Coronary artery (tissue), 2 donors: ENCODE measurements at regions not wholly inside any gene's neighbourhood (a gene's known extent, or its start where the extent isn't known, plus 50 kb on each side); places are given as distances from the start of the nearest gene placed in this dataset.

Experiments
- DNase-seq: peaks from one replicate; pipeline ENCODE4 v3.0.0-alpha.2; 2017; ENCODE audit warnings: low spot score
- H3K27ac ChIP-seq, 2 donors: fragments of 200-600 bp; sonication (generic); one replicate each; pipeline ENCODE4 v1.5.1; 2016 to 2019
- H3K4me3 ChIP-seq: fragments of 200-600 bp; sonication (generic); 2 replicates; pipeline ENCODE4 v1.5.1; 2016; ENCODE audit warnings: mild to moderate bottlenecking, moderate library complexity
- TF ChIP-seq, protein P1 (sequence below): fragments of 200-600 bp; sonication (generic); IDR thresholded peaks from one replicate; pipeline ENCODE4 v1.5.1; 2019; ENCODE audit warnings: antibody characterized with exemption

GRCh38 chr10:43955978-43956377, 307.3 kb upstream of the ZNF32 start:
- Histone ChIP-seq H3K4me3 (no peak overlapping the region), H3K27ac (no peak overlapping the region)
- peak; percentile 35 for DNase-seq
- TF ChIP-seq, protein P1, sequence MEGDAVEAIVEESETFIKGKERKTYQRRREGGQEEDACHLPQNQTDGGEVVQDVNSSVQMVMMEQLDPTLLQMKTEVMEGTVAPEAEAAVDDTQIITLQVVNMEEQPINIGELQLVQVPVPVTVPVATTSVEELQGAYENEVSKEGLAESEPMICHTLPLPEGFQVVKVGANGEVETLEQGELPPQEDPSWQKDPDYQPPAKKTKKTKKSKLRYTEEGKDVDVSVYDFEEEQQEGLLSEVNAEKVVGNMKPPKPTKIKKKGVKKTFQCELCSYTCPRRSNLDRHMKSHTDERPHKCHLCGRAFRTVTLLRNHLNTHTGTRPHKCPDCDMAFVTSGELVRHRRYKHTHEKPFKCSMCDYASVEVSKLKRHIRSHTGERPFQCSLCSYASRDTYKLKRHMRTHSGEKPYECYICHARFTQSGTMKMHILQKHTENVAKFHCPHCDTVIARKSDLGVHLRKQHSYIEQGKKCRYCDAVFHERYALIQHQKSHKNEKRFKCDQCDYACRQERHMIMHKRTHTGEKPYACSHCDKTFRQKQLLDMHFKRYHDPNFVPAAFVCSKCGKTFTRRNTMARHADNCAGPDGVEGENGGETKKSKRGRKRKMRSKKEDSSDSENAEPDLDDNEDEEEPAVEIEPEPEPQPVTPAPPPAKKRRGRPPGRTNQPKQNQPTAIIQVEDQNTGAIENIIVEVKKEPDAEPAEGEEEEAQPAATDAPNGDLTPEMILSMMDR: no peak

DNA sequence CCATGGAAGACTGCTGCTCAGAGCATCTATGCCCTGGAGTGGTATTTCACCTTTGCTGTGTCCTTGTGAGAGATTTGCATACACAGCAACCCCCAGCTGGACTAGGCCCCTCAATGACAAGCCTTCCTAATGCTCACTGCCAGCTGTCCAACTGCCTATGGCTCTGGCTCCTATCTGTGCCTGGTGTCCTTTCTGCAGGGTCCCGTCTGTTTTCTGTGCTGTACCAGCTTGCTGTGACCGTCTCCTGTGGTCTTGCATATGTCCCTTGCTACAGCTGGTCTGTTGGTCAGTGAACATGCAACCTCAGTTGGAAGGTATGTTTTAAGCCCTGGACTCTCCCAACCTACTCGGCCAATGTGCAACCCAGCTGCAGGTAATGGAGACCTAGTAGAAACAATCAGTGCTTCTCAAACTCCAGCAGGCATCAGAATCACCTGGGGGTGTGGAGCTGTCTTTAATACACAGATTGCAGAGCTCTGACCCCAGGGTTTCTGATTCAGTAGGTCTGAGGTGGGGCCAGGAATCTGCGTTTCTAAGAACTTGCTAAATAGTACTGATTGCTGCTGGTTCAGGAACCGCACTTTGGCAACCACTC, 306.4 kb upstream of the ZNF32 start:
- TF ChIP-seq, protein P1: no peak
- peak; percentile 43 for DNase-seq
- Histone ChIP-seq H3K4me3 (no peak overlapping the region), H3K27ac (no peak overlapping the region)

DNA sequence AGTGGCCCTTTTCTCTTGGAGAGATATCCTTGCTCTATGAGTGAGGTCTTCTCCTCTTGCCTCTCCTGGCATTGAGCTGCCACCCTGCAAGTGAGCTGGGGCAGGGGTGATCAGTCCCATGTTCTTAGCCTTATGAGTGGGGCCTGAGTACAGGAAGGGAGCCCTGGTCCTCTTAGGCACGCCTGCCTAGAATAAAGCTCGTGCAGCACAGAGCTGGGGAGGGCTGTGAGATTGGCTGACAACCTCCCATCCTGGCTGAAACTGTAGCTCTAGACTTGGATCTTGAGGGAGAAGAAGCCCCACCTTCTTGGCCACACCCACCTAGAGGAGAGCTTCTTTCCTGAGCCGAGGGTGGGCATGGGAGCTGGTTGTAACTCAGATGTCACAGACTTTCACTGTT, 305.0 kb upstream of the ZNF32 start:
- TF ChIP-seq, protein P1: no peak
- peak; percentile 35 for DNase-seq
- no peak overlapping the region for H3K4me3 ChIP-seq
- H3K27ac ChIP-seq: no peak overlapping the region

GRCh38 chr10:43952760-43953159, 304.1 kb upstream of the ZNF32 start:
- Histone ChIP-seq H3K4me3 (no peak overlapping the region), H3K27ac (no peak overlapping the region)
- TF ChIP-seq, protein P1: no peak
- peak; percentile 8 for DNase-seq

DNA sequence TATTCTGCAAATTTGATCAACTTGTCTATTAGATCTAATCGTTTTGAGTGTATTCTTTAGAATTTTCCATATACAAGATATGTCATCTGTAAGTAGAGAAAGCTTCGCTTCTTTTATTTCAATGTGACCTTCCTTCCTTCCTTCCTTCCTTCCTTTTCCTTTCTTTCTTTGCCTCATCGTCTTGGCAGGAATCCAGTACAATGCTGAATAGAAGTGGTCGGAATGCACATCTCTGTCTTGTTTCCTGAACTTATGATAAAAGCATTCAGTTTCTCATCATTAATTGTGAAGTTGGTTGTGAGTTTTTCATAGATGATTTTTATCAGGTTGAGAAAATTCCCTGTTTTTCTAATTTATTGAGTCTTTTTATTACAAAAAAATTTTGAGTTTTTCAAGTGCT, 300.7 kb upstream of the ZNF32 start:
- H3K27ac ChIP-seq: no peak overlapping the region

DNA sequence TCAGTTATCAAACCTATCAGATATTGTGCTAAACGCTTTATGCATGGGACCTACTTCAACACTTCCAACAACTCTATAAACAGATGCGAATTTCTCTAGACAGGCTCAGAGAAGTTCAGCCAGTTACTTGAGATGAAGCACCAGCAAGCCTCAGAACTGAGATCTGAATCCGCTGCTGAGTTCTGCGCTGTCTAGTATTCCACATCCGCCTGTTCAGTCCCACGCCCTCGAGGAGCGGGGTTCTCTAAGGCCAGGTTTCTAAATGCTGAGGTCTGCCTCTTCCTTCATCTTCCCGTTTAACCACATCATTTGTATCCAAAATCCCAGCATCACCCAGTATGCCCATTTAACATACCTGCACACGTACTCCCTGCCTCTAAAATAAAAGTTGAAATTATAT, 297.8 kb upstream of the ZNF32 start:
- TF ChIP-seq, protein P1: no peak
- H3K4me3 ChIP-seq: no peak overlapping the region
- H3K27ac ChIP-seq: no peak overlapping the region
- peak; percentile 50 for DNase-seq

More for the DNA sequence above, 300.7 kb upstream of the ZNF32 start:
- H3K4me3 ChIP-seq: no peak overlapping the region
- TF ChIP-seq, protein P1: no peak
- no peak for DNase-seq

DNA sequence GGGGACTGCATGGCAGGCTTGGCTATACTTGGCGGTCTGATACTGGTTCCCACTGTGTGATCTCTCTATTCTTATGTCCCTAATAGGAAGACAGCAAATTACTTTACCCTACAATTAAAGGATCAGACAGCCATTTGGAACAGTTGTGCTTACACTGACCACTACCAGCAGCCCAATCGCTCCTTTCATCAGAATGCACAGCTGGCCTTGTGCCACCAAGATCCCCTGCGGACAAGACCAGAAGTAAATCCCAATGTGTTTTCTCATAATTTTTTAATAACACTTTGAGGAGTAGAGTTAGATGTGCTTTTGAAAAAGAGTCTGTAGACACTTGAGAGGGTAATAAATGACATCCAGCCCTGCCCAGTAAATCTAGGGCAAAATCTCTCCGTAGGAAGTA, 297.2 kb upstream of the ZNF32 start:
- no peak overlapping the region for H3K4me3 ChIP-seq
- no peak for DNase-seq
- TF ChIP-seq, protein P1: no peak
- no peak overlapping the region for H3K27ac ChIP-seq
